SK-N-SH (cell line): ENCODE measurements at regions not wholly inside any gene's neighbourhood (a gene's known extent, or its start where the extent isn't known, plus 50 kb on each side); places are given as distances from the start of the nearest gene placed in this dataset.

ENCODE experiments used
- CTCF ChIA-PET: fragments of 300-600, 350-600 bp; formaldehyde crosslinking; extraction: SDS; loops from one replicate; lab custom pipeline; 2021; lab: Yijun Ruan, JAX
- POLR2A ChIA-PET: fragments of 350-600 bp; sonication (Branson Sonifier 250); formaldehyde crosslinking; extraction: SDS; loops from one replicate; lab custom pipeline; 2020; ENCODE audit warnings: antibody characterized with exemption, inconsistent platforms; lab: Yijun Ruan, JAX
- DNase-seq: peaks from one replicate; pipeline ENCODE4 v3.0.0; 2012
- H2AFZ ChIP-seq: fragments of 200-600 bp; sonication (generic); 2 replicates; pipeline ENCODE4 v1.8.1; 2016; ENCODE audit warnings: antibody characterized with exemption, mild to moderate bottlenecking, low read depth
- H3F3A ChIP-seq: fragments of 200-600 bp; sonication (generic); replicated peaks from 2 replicates; pipeline ENCODE3; 2016; ENCODE audit warnings: antibody characterized with exemption, mild to moderate bottlenecking; ENCODE audit not compliant: insufficient read depth
- H3K27ac ChIP-seq, 2 experiments: fragments of 200-500 bp in 1 of 2; fragments of 200-600 bp in 1 of 2; sonication (Bioruptor generic) in 1 of 2; sonication (generic), shearing (Covaris generic) in 1 of 2; 2 replicates each; pipeline versions ENCODE4 v1.5.1 to v1.6.1; 2014 to 2016; ENCODE audit warnings: low read depth in 2 of 2, inconsistent platforms in 1 of 2, low read length in 1 of 2, mild to moderate bottlenecking in 1 of 2, mixed read lengths in 1 of 2
- H3K27me3 ChIP-seq: fragments of 200-600 bp; sonication (generic), shearing (Covaris generic); 2 replicates; pipeline ENCODE4 v1.6.1; 2016; ENCODE audit warnings: mixed run types; ENCODE audit not compliant: insufficient read depth
- H3K36me3 ChIP-seq, 2 experiments: fragments of 200-500 bp in 1 of 2; fragments of 200-600 bp in 1 of 2; sonication (Bioruptor generic) in 1 of 2; sonication (generic) in 1 of 2; replicated peaks in 1 of 2; 2 replicates each; pipeline versions ENCODE3 to v1.5.1; 2014 to 2016; ENCODE audit warnings: low read length in 1 of 2, mild to moderate bottlenecking in 1 of 2; ENCODE audit not compliant: insufficient read depth in 2 of 2, control insufficient read depth in 1 of 2
- H3K4me1 ChIP-seq, 2 experiments: fragments of 200-500 bp in 1 of 2; fragments of 200-600 bp in 1 of 2; sonication (Bioruptor generic) in 1 of 2; sonication (generic), shearing (Covaris generic) in 1 of 2; 2 replicates each; pipeline versions ENCODE4 v1.5.1 to v1.6.1; 2014 to 2016; ENCODE audit warnings: low read depth in 1 of 2, low read length in 1 of 2, mixed run types in 1 of 2; ENCODE audit not compliant: insufficient read depth in 2 of 2, control insufficient read depth in 1 of 2
- H3K4me2 ChIP-seq: fragments of 200-600 bp; sonication (generic), shearing (Covaris generic); 2 replicates; pipeline ENCODE4 v1.6.1; 2017; ENCODE audit warnings: mixed run types
- H3K4me3 ChIP-seq, 2 experiments: fragments of 200-500 bp in 1 of 2; fragments of 200-600 bp in 1 of 2; sonication (Bioruptor generic) in 1 of 2; sonication (generic), shearing (Covaris generic) in 1 of 2; 2 replicates each; pipeline versions ENCODE4 v1.5.1 to v1.8.1; 2014 to 2016; ENCODE audit warnings: low read depth in 2 of 2, inconsistent platforms in 1 of 2, low read length in 1 of 2, mild to moderate bottlenecking in 1 of 2, mixed read lengths in 1 of 2, moderate library complexity in 1 of 2
- H3K79me2 ChIP-seq: fragments of 200-600 bp; sonication (generic); 2 replicates; pipeline ENCODE4 v1.8.1; 2017; ENCODE audit warnings: mild to moderate bottlenecking; ENCODE audit not compliant: insufficient read depth
- H3K9ac ChIP-seq: fragments of 200-600 bp; sonication (generic); 2 replicates; pipeline ENCODE4 v1.6.1; 2017; ENCODE audit warnings: mixed run types
- H3K9me2 ChIP-seq: fragments of 200-600 bp; sonication (generic); 2 replicates; pipeline ENCODE4 v1.6.1; 2017; ENCODE audit warnings: mixed run types
- H3K9me3 ChIP-seq: fragments of 200-600 bp; sonication (generic); 2 replicates; pipeline ENCODE4 v1.6.1; 2017; ENCODE audit warnings: mixed run types, mild to moderate bottlenecking, moderate library complexity
- H4K20me1 ChIP-seq: fragments of 200-600 bp; sonication (generic); 2 replicates; pipeline ENCODE4 v1.6.1; 2017; ENCODE audit warnings: mild to moderate bottlenecking, mixed run types; ENCODE audit not compliant: insufficient read depth
- ELF1 ChIP-seq: IDR thresholded peaks from 2 replicates; pipeline ENCODE4 v1.4.0; 2012
- EZH2phosphoT487 ChIP-seq: fragments of 200-600 bp; sonication (generic); IDR thresholded peaks from 2 replicates; pipeline ENCODE4 v1.6.1; 2017; ENCODE audit warnings: low read depth, mixed run types, mild to moderate bottlenecking, antibody characterized with exemption, moderate library complexity, borderline replicate concordance
- FOSL2 ChIP-seq: IDR thresholded peaks from 2 replicates; pipeline ENCODE4 v1.4.0; 2012; ENCODE audit warnings: low read depth, mild to moderate bottlenecking, moderate library complexity, borderline replicate concordance
- FOXJ3 ChIP-seq: sonication (generic); formaldehyde crosslinking; IDR thresholded peaks from 2 replicates; pipeline ENCODE4 v1.5.1; 2020; ENCODE audit warnings: mild to moderate bottlenecking, missing genetic modification reagents
- GABPA ChIP-seq: IDR thresholded peaks from 2 replicates; pipeline ENCODE4 v1.4.0; 2012; ENCODE audit warnings: low read depth, mild to moderate bottlenecking
- GATA2 ChIP-seq: sonication (generic); formaldehyde crosslinking; IDR thresholded peaks from 2 replicates; pipeline ENCODE4 v1.5.0; 2020; ENCODE audit warnings: mild to moderate bottlenecking, missing genetic modification reagents
- IRF3 ChIP-seq: fragments of 150-350 bp; IDR thresholded peaks from 2 replicates; pipeline ENCODE4 v1.6.1; 2016; ENCODE audit warnings: mild to moderate bottlenecking, low read depth, low read length
- MEF2A ChIP-seq: IDR thresholded peaks from 2 replicates; pipeline ENCODE4 v1.4.0; 2012; ENCODE audit warnings: low read depth, borderline replicate concordance
- NRF1 ChIP-seq: IDR thresholded peaks from 2 replicates; pipeline ENCODE4 v1.6.1; 2012; ENCODE audit warnings: low read depth, mild to moderate bottlenecking, low read length
- RAD21 ChIP-seq: IDR thresholded peaks from 2 replicates; pipeline ENCODE4 v1.6.1; 2012; ENCODE audit warnings: mild to moderate bottlenecking, low read length
- RCOR1 ChIP-seq: fragments of 150-350 bp; IDR thresholded peaks from 2 replicates; pipeline ENCODE4 v1.6.1; 2017; ENCODE audit warnings: antibody characterized with exemption, low read length
- RFX5 ChIP-seq: IDR thresholded peaks from 2 replicates; pipeline ENCODE4 v1.6.1; 2012; ENCODE audit warnings: mild to moderate bottlenecking, improper control_type of control experiment, low read length
- RXRA ChIP-seq: IDR thresholded peaks from 2 replicates; pipeline ENCODE4 v1.4.0; 2012; ENCODE audit warnings: low read depth, mild to moderate bottlenecking, borderline replicate concordance
- SMC3 ChIP-seq: IDR thresholded peaks from 2 replicates; pipeline ENCODE4 v1.6.1; 2012; ENCODE audit warnings: low read depth, low read length, improper control_type of control experiment
- WGBS: methylation state at CpG from one replicate; pipeline ENCODE4 v1.1.6; 2017; ENCODE audit warnings: low lambda C conversion rate; 5-methylcytosine and 5-hydroxymethylcytosine counted together

DNA sequence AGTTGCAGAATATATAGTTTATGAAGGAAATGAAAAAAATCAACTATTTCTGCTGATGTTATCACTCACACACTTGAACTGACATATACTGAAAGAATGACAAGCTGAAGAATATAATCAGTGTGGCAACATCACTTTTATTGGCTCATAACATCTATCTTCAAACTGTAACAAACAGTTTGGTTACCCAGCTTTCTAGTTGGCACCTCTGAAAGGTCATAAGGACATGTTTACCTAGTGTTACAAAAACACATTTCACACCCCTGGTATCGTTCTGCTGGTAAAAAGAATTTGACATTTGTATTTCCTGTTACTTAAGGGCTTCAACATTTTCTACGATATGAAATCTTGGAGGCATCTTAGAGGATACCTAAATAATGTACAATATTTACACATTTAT is 1267.0 kb upstream of the NCAM2 start:
- Histone ChIP-seq H3K27me3 (no peaks in the 10 kb centered on the region), H3K36me3 (no peaks in the 10 kb centered on the region), H3K4me2 (no peak overlapping the region), H3K9me2 (no peaks in the 10 kb centered on the region), H4K20me1 (no peaks in the 10 kb centered on the region), H3K79me2 (no peaks in the 10 kb centered on the region), H3K9me3 (no peaks in the 10 kb centered on the region), H3F3A (no peaks in the 10 kb centered on the region), H3K4me1 (no peaks in the 10 kb centered on the region), H3K27ac (no peak overlapping the region), H3K4me3 (no peak overlapping the region), H2AFZ (no peak overlapping the region), H3K9ac (no peak overlapping the region)
- ChIA-PET CTCF (interaction anchor here (0.9 kb wide), 1 partner anchor 12 kb away, joined by 3 read pairs; no protein-coding TSS in a partner anchor), POLR2A (no interaction called here)
- WGBS, result 6% methylated on average over 2 of the region's 2 CpGs
- TF ChIP-seq ELF1 (no peak), GABPA (no peak), EZH2phosphoT487 (no peak), RFX5 (no peak), SMC3 (no peak), RCOR1 (no peak), FOXJ3 (CRISPR knock-in tag) (no peak)
- DNase-seq, result no peak

DNA sequence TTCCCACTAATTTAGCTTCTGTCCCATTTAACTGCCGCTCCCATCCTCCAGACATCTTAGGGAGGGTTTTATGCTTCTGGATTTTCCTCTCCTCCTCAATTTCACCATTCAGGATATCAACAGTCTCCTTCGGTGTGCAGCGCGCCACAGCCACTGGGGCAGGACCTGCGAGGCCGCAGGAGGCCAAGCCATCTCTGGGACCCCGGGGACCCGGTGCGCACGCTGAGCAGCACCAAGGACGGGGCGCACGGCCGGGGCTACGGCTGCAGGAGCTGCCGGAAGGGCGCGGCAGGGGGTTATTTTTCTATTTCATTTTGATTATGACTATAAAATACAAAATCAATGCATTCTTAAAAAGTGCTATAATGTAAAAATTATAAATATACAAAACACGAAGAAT is 1238.4 kb upstream of the NCAM2 start:
- CTCF ChIA-PET, result no interaction called here
- no peaks in the 10 kb centered on the region for H3K9me2 ChIP-seq

DNA sequence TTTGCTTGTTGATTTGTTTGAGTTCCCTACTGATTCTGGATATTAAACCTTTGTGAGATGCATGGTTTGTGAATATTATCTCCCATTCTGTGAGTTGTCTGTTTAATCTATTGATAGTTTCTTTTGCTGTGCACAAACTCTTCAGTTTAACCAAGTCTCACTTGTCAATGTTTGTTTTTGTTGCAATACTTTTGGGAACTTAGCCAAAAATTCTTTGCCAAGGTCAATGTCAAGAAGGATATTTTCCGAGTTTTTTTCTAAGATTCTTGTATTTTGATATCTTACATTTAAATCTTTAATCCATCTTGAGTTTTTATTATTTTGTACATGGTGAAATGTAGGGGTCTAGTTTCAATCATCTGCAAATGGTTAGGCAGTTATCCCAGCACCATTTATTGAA is 1230.7 kb upstream of the NCAM2 start:
- H4K20me1 ChIP-seq, result no peaks in the 10 kb centered on the region
- no peak overlapping the region for H3K4me3 ChIP-seq
- DNase-seq, result no peak
- H3K9me3 ChIP-seq, result 0 out of 2 replicates have a peak, but pooled peaks cover 3% of the 10 kb centered on the region
- CTCF ChIA-PET, result no interaction called here
- no peaks in the 10 kb centered on the region for H3K4me1 ChIP-seq
- 0% methylated on average over 1 of the region's 1 CpG for WGBS
- no peaks in the 10 kb centered on the region for H3K9me2 ChIP-seq
- H3K9ac ChIP-seq, result no peak overlapping the region
- H3K36me3 ChIP-seq, result no peaks in the 10 kb centered on the region
- no peaks in the 10 kb centered on the region for H3F3A ChIP-seq
- no peaks in the 10 kb centered on the region for H3K27me3 ChIP-seq
- TF ChIP-seq RXRA, result no peak
- no peak overlapping the region for H3K4me2 ChIP-seq
- POLR2A ChIA-PET, result no interaction called here
- H3K79me2 ChIP-seq, result no peaks in the 10 kb centered on the region
- no peak overlapping the region for H3K27ac ChIP-seq
- no peak overlapping the region for H2AFZ ChIP-seq

More for the DNA sequence above, 1238.4 kb upstream of the NCAM2 start:
- Histone ChIP-seq H3K4me3 (no peak overlapping the region), H3K4me2 (no peak overlapping the region), H3K27ac (no peak overlapping the region), H4K20me1 (no peaks in the 10 kb centered on the region), H3K79me2 (no peaks in the 10 kb centered on the region), H2AFZ (no peak overlapping the region), H3K27me3 (no peaks in the 10 kb centered on the region), H3K4me1 (no peaks in the 10 kb centered on the region), H3F3A (no peaks in the 10 kb centered on the region)
- no peak for DNase-seq
- POLR2A ChIA-PET, result no interaction called here
- 49% methylated on average over 19 of the region's 19 CpGs for WGBS
- TF ChIP-seq RAD21 (no peak), GATA2 (CRISPR knock-in tag) (no peak), FOSL2 (no peak), IRF3 (no peak), MEF2A (no peak), NRF1 (no peak)
- TF ChIP-seq, all 33 proteins: peak for 0
- Histone ChIP-seq H3K9me3 (no peaks in the 10 kb centered on the region), H3K36me3 (no peaks in the 10 kb centered on the region), H3K9ac (no peak overlapping the region)
